Heart left ventricle (tissue), 13 donors: ENCODE measurements at regions not wholly inside any gene's neighbourhood (a gene's known extent, or its start where the extent isn't known, plus 50 kb on each side); places are given as distances from the start of the nearest gene placed in this dataset.

Experiments used
- POLR2A ChIP-seq, 2 donors: fragments of 450-650 bp; IDR thresholded peaks; one replicate each; pipeline ENCODE4 v1.6.1; 2017; ENCODE audit warnings: antibody characterized with exemption in 2 of 2, mild to moderate bottlenecking in 2 of 2, moderate library complexity in 2 of 2
- TF ChIP-seq, protein P1 (sequence below), 12 donors: fragments of 200-600 bp; sonication (generic) in 4 of 12; IDR thresholded peaks; one replicate each; pipeline versions ENCODE4 v1.5.0 to v1.8.0; 2018 to 2022; ENCODE audit warnings: antibody characterized with exemption in 12 of 12, mild to moderate bottlenecking in 5 of 12
- donor health status: ischemic (EF 13 %, LVEDD 7.1; RV severe dilation, severe dysfunction).
- donor health status: DM: no; HTN: yes; CAD: no.
- donor health status: DM: no; HTN: no; CAD: no.
- donor health status: ischemic (EF 25% LVEDD 6.9; RV normal size, moderate dysfunction).
- donor health status: ischemic (EF 25% LVEDD 5.7; RV mildly dilated, moderate dysfunction).
- donor health status: ischemic (EF 35%, LVEDD 5.7; RV mildly dilated, moderate dysfunction).
- donor health status: nonischemic (EF 11% LVEDD 7.7; RV severe dilation, severe dysfunction).
- donor health status: DM: yes; HTN: yes; CAD: no.
- donor health status: PGD.
- donor health status: ischemic (EF 29% LVEDD 5.4; RV normal size, mild dysfunction).
- donor health status: nonischemic (EF 23%, LVEDD 6.1; RV moderate dilation, normal function).

GRCh38 chr7:131094685-131095084 lies 233.0 kb upstream of the MKLN1 start:
- TF ChIP-seq, protein P1, sequence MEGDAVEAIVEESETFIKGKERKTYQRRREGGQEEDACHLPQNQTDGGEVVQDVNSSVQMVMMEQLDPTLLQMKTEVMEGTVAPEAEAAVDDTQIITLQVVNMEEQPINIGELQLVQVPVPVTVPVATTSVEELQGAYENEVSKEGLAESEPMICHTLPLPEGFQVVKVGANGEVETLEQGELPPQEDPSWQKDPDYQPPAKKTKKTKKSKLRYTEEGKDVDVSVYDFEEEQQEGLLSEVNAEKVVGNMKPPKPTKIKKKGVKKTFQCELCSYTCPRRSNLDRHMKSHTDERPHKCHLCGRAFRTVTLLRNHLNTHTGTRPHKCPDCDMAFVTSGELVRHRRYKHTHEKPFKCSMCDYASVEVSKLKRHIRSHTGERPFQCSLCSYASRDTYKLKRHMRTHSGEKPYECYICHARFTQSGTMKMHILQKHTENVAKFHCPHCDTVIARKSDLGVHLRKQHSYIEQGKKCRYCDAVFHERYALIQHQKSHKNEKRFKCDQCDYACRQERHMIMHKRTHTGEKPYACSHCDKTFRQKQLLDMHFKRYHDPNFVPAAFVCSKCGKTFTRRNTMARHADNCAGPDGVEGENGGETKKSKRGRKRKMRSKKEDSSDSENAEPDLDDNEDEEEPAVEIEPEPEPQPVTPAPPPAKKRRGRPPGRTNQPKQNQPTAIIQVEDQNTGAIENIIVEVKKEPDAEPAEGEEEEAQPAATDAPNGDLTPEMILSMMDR (IDR thresholded peaks at IDR 0.05): no peak
- no peak for TF ChIP-seq POLR2A (IDR thresholded peaks at IDR 0.05)
